ENCODE measurements at regions not wholly inside any gene's neighbourhood (a gene's known extent, or its start where the extent isn't known, plus 50 kb on each side); places are given as distances from the start of the nearest gene placed in this dataset.
"Not testable (repeated sequence)": the region's sequence is repeated elsewhere in the genome, so short reads cannot be mapped to it uniquely, and the experiment has no call there.

GRCh38 chr6:25178336-25179035 lies 100.7 kb upstream of the CARMIL1 start:
- no peak for DNase-seq (ENCODE audit: low read depth in 1 of 2, low spot score in 1 of 2)

GRCh38 chr6:25179051-25179778 lies 100.0 kb upstream of the CARMIL1 start:
- DNase-seq (ENCODE audit: low read depth in 1 of 2, low spot score in 1 of 2) = no peak

GRCh38 chr6:25180630-25181349 lies 98.4 kb upstream of the CARMIL1 start:
- DNase-seq (ENCODE audit: low read depth in 1 of 2, low spot score in 1 of 2) = no peak

GRCh38 chr6:25181350-25181724 lies 97.8 kb upstream of the CARMIL1 start:
- no peak for DNase-seq (ENCODE audit: low read depth in 1 of 2, low spot score in 1 of 2)

GRCh38 chr6:25181923-25182322 lies 97.3 kb upstream of the CARMIL1 start:
- no peak for DNase-seq (ENCODE audit: low read depth in 1 of 2, low spot score in 1 of 2)

GRCh38 chr6:25186919-25187318 lies 92.3 kb upstream of the CARMIL1 start:
- DNase-seq (ENCODE audit: low read depth in 1 of 2, low spot score in 1 of 2) = no peak

- no peak for DNase-seq (ENCODE audit: low read depth in 1 of 2, low spot score in 1 of 2)
Measured at GRCh38 chr6:25188232-25188631, 90.9 kb upstream of the CARMIL1 start.

GRCh38 chr6:25192590-25193459 lies 86.3 kb upstream of the CARMIL1 start:
- no peak for DNase-seq (ENCODE audit: low read depth in 1 of 2, low spot score in 1 of 2)

- no peak for DNase-seq (ENCODE audit: low read depth in 1 of 2, low spot score in 1 of 2)
Measured at GRCh38 chr6:25193460-25194171, 85.6 kb upstream of the CARMIL1 start.

- no peak for DNase-seq (ENCODE audit: low read depth in 1 of 2, low spot score in 1 of 2)
Measured at GRCh38 chr6:25194172-25194678, 84.9 kb upstream of the CARMIL1 start.

GRCh38 chr6:25196464-25196863 lies 82.7 kb upstream of the CARMIL1 start:
- DNase-seq (ENCODE audit: low read depth in 1 of 2, low spot score in 1 of 2) = no peak

GRCh38 chr6:25197111-25197510 lies 82.1 kb upstream of the CARMIL1 start:
- no peak for DNase-seq (ENCODE audit: low read depth in 1 of 2, low spot score in 1 of 2)

GRCh38 chr6:25199544-25199943 lies 79.6 kb upstream of the CARMIL1 start:
- no peak for DNase-seq (ENCODE audit: low read depth in 1 of 2, low spot score in 1 of 2)

- no peak for DNase-seq (ENCODE audit: low read depth in 1 of 2, low spot score in 1 of 2)
Measured at GRCh38 chr6:25202504-25202903, 76.7 kb upstream of the CARMIL1 start.

GRCh38 chr6:25205629-25206028 lies 73.5 kb upstream of the CARMIL1 start:
- DNase-seq (ENCODE audit: low read depth in 1 of 2, low spot score in 1 of 2) = no peak

- DNase-seq (ENCODE audit: low read depth in 1 of 2, low spot score in 1 of 2) = not testable (repeated sequence)
Measured at GRCh38 chr6:25207453-25208155, 71.6 kb upstream of the CARMIL1 start.

GRCh38 chr6:25215881-25216280 lies 63.3 kb upstream of the CARMIL1 start:
- DNase-seq (ENCODE audit: low read depth in 1 of 2, low spot score in 1 of 2) = no peak

GRCh38 chr6:25217302-25217701 lies 61.9 kb upstream of the CARMIL1 start:
- no peak for DNase-seq (ENCODE audit: low read depth in 1 of 2, low spot score in 1 of 2)

GRCh38 chr6:25217829-25218228 lies 61.3 kb upstream of the CARMIL1 start:
- no peak for DNase-seq (ENCODE audit: low read depth in 1 of 2, low spot score in 1 of 2)

GRCh38 chr6:25218346-25218745 lies 60.8 kb upstream of the CARMIL1 start:
- DNase-seq (ENCODE audit: low read depth in 1 of 2, low spot score in 1 of 2) = no peak
